Panc1 (cell line): ENCODE measurements at regions not wholly inside any gene's neighbourhood (a gene's known extent, or its start where the extent isn't known, plus 50 kb on each side); places are given as distances from the start of the nearest gene placed in this dataset.

Experiments
- CTCF ChIP-seq: fragments of 450-650 bp; IDR thresholded peaks from 2 replicates; pipeline ENCODE4 v1.5.1; 2017; ENCODE audit warnings: mild to moderate bottlenecking
- POLR2AphosphoS5 ChIP-seq: IDR thresholded peaks from 2 replicates; pipeline ENCODE4 v1.6.1; 2012; ENCODE audit warnings: mild to moderate bottlenecking, low read depth, low read length, moderate library complexity
- REST ChIP-seq, 2 experiments: IDR thresholded peaks; 2 replicates each; pipeline ENCODE4 v1.6.1; 2011 to 2012; ENCODE audit warnings: low read depth in 2 of 2, control low read depth in 1 of 2, low read length in 1 of 2, mild to moderate bottlenecking in 1 of 2, moderate library complexity in 1 of 2; ENCODE audit not compliant: insufficient read depth in 1 of 2
- SIN3A ChIP-seq: IDR thresholded peaks from 2 replicates; pipeline ENCODE4 v1.6.1; 2012; ENCODE audit warnings: low read depth, mild to moderate bottlenecking, low read length, moderate library complexity, borderline replicate concordance; ENCODE audit not compliant: insufficient read depth
- TCF7L2 ChIP-seq: IDR thresholded peaks from 2 replicates; pipeline ENCODE4 v1.6.1; 2011; ENCODE audit warnings: mild to moderate bottlenecking, low read depth, low read length, inconsistent platforms

GRCh38 chrX:11864171-11864570 is 106.1 kb downstream of the MSL3 start:
- no peak for TF ChIP-seq SIN3A
- no peak for TF ChIP-seq CTCF
- no peak for TF ChIP-seq REST (IDR thresholded peaks at IDR 0.05; ENCODE audit: insufficient read depth in 1 of 2, low read depth in 2 of 2, low read length in 1 of 2)
- no peak for TF ChIP-seq POLR2AphosphoS5
- no peak for TF ChIP-seq TCF7L2
